OCI-LY7 (cell line): ENCODE measurements at regions not wholly inside any gene's neighbourhood (a gene's known extent, or its start where the extent isn't known, plus 50 kb on each side); places are given as distances from the start of the nearest gene placed in this dataset.

Experiments
- CTCF ChIP-seq: fragments of 200-600 bp; sonication (generic); conservative IDR thresholded peaks from 2 replicates; pipeline ENCODE4 v1.5.1; 2014; ENCODE audit warnings: mild to moderate bottlenecking, antibody characterized with exemption, low read length, moderate library complexity, mixed read lengths
- EZH2phosphoT487 ChIP-seq: fragments of 200-600 bp; sonication (generic); IDR thresholded peaks from 2 replicates; pipeline ENCODE4 v1.6.1; 2018; ENCODE audit warnings: low read depth, borderline replicate concordance, mild to moderate bottlenecking, mixed run types, antibody characterized with exemption, low read length, moderate library complexity, mixed read lengths

GRCh38 chr2:59727121-59727590 is 826.3 kb downstream of the BCL11A start:
- TF ChIP-seq CTCF (no peak), EZH2phosphoT487 (no peak)
